GM23338 (cell line): ENCODE measurements at regions not wholly inside any gene's neighbourhood (a gene's known extent, or its start where the extent isn't known, plus 50 kb on each side); places are given as distances from the start of the nearest gene placed in this dataset.

Source experiments
- ATAC-seq: fragments of 200-7000 bp; cut with Tn5 transposase; 3 replicates; pipeline ENCODE4 v1.9.1; 2020
- DNase-seq: peaks from one replicate; pipeline ENCODE4 v3.0.0-alpha.2; 2015; ENCODE audit warnings: low spot score
- H2AFZ ChIP-seq: fragments of 200-600 bp; sonication (generic); 2 replicates; pipeline ENCODE4 v1.8.0; 2016; ENCODE audit warnings: antibody characterized with exemption, mild to moderate bottlenecking, moderate library complexity
- H3F3A ChIP-seq: fragments of 200-600 bp; sonication (generic); replicated peaks from 2 replicates; pipeline ENCODE4 v1.8.0; 2017; ENCODE audit warnings: antibody characterized with exemption, mixed run types, low read depth
- H3K27ac ChIP-seq: fragments of 200-600 bp; sonication (generic); 2 replicates; pipeline ENCODE4 v1.6.1; 2016; ENCODE audit warnings: low read depth
- H3K27me3 ChIP-seq: fragments of 200-600 bp; sonication (generic); 2 replicates; pipeline ENCODE4 v1.8.0; 2016; ENCODE audit warnings: mild to moderate bottlenecking, mixed run types, moderate library complexity; ENCODE audit not compliant: insufficient read depth
- H3K36me3 ChIP-seq: fragments of 200-600 bp; sonication (generic); 2 replicates; pipeline ENCODE4 v1.8.0; 2016; ENCODE audit warnings: mild to moderate bottlenecking; ENCODE audit not compliant: insufficient read depth
- H3K4me1 ChIP-seq: fragments of 200-600 bp; sonication (generic); 2 replicates; pipeline ENCODE4 v1.8.0; 2016; ENCODE audit warnings: mild to moderate bottlenecking, moderate library complexity; ENCODE audit not compliant: insufficient read depth
- H3K4me2 ChIP-seq: fragments of 200-600 bp; sonication (generic); 2 replicates; pipeline ENCODE4 v1.7.1; 2017; ENCODE audit warnings: mixed run types
- H3K4me3 ChIP-seq: fragments of 200-600 bp; sonication (generic); 2 replicates; pipeline ENCODE4 v1.6.1; 2016; ENCODE audit warnings: mixed run types
- H3K79me2 ChIP-seq: fragments of 200-600 bp; sonication (generic); replicated peaks from 2 replicates; pipeline ENCODE4 v1.8.0; 2017; ENCODE audit warnings: mild to moderate bottlenecking; ENCODE audit not compliant: insufficient read depth
- H3K9me2 ChIP-seq: fragments of 200-600 bp; sonication (generic); 2 replicates; pipeline ENCODE4 v1.8.0; 2017; ENCODE audit not compliant: insufficient read depth
- H4K20me1 ChIP-seq: fragments of 200-600 bp; sonication (generic); replicated peaks from 2 replicates; pipeline ENCODE4 v1.8.0; 2017; ENCODE audit warnings: mild to moderate bottlenecking; ENCODE audit not compliant: insufficient read depth
- H3K27ac Mint-ChIP-seq: 2 replicates; pipeline ENCODE4 v1.8.0; 2020; ENCODE audit warnings: inconsistent platforms, mild to moderate bottlenecking, moderate library complexity, mixed read lengths
- H3K27me3 Mint-ChIP-seq: 3 replicates; pipeline ENCODE4 v1.8.0; 2022; ENCODE audit warnings: low read depth, mild to moderate bottlenecking, moderate library complexity, mixed read lengths, inconsistent platforms; ENCODE audit not compliant: insufficient read depth, poor library complexity
- H3K36me3 Mint-ChIP-seq: 3 replicates; pipeline ENCODE4 v1.8.0; 2021; ENCODE audit warnings: low read depth, mild to moderate bottlenecking, inconsistent platforms, moderate library complexity, mixed read lengths
- H3K4me1 Mint-ChIP-seq: 3 replicates; pipeline ENCODE4 v1.8.0; 2020; ENCODE audit warnings: mild to moderate bottlenecking, inconsistent platforms, mixed read lengths
- H3K4me3 Mint-ChIP-seq: 3 replicates; pipeline ENCODE4 v1.8.0; 2021; ENCODE audit warnings: moderate library complexity, mild to moderate bottlenecking, inconsistent platforms, mixed read lengths
- H3K9me3 Mint-ChIP-seq: 3 replicates; pipeline ENCODE4 v1.8.0; 2020; ENCODE audit warnings: moderate library complexity, mild to moderate bottlenecking, inconsistent platforms, mixed read lengths
- CREB1 ChIP-seq: fragments of 250-450 bp; sonication (Bioruptor Pico); IDR thresholded peaks from 2 replicates; pipeline ENCODE4 v1.5.0; 2020; ENCODE audit warnings: low read depth, mild to moderate bottlenecking, moderate library complexity
- EZH2 ChIP-seq: fragments of 200-600 bp; sonication (generic); IDR thresholded peaks from one replicate; pipeline ENCODE4 v1.8.0; 2017; ENCODE audit warnings: antibody characterized with exemption, mild to moderate bottlenecking, low read depth; ENCODE audit not compliant: unreplicated experiment
- EZH2phosphoT487 ChIP-seq: fragments of 200-600 bp; sonication (generic); IDR thresholded peaks from one replicate; pipeline ENCODE4 v1.8.1; 2018; ENCODE audit warnings: antibody characterized with exemption; ENCODE audit not compliant: unreplicated experiment
- JUNB ChIP-seq: IDR thresholded peaks from one replicate; pipeline ENCODE4 v1.6.1; 2016; ENCODE audit warnings: antibody characterized with exemption; ENCODE audit not compliant: unreplicated experiment
- NANOG ChIP-seq: IDR thresholded peaks from 2 replicates; pipeline ENCODE4 v1.6.1; 2016; ENCODE audit warnings: antibody characterized with exemption, borderline replicate concordance
- POLR2AphosphoS5 ChIP-seq: IDR thresholded peaks from 2 replicates; pipeline ENCODE4 v1.6.1; 2016; ENCODE audit warnings: antibody characterized with exemption, low read depth
- STAT1 ChIP-seq: IDR thresholded peaks from one replicate; pipeline ENCODE4 v1.6.1; 2016; ENCODE audit warnings: antibody characterized with exemption; ENCODE audit not compliant: unreplicated experiment
- ZNF331 ChIP-seq: fragments of 250-450 bp; sonication (Bioruptor Pico); IDR thresholded peaks from 2 replicates; pipeline ENCODE4 v1.5.0; 2020; ENCODE audit warnings: low read depth, mild to moderate bottlenecking, moderate library complexity
- TF ChIP-seq, protein P1 (sequence below): IDR thresholded peaks from one replicate; pipeline ENCODE4 v1.6.1; 2018; ENCODE audit warnings: antibody characterized with exemption; ENCODE audit not compliant: unreplicated experiment
- TF ChIP-seq, protein P2 (sequence below): IDR thresholded peaks from 2 replicates; pipeline ENCODE4 v1.6.1; 2016; ENCODE audit warnings: antibody characterized with exemption
- TF ChIP-seq, protein P3 (sequence below), 2 experiments: fragments of 200-600 bp in 1 of 2; sonication (generic) in 1 of 2; conservative IDR thresholded peaks; 2 replicates each; pipeline versions ENCODE4 v1.5.1 to v1.6.1; 2016 to 2017; ENCODE audit warnings: antibody characterized with exemption in 2 of 2, low read depth in 2 of 2, mild to moderate bottlenecking in 2 of 2, moderate library complexity in 1 of 2

DNA sequence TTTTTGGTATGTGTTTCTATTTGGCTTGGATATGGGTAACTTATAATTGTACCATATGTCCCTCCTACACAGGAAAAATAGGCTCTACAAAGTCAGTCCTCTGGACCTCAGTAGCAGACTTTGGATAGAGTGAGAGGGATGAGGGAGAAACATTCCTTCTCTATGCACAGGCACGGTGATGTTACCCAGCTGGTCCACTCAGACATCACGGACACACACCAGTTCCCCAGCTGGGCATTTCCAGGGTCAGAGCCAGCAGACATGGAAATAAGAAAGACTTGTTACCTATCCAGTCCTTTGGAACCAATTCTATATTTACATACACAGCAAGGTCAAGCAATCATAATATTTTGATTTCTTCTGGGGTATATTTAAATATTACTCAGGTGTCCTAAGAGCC is 433.1 kb upstream of the KCNMB2 start (continued):
- TF ChIP-seq, protein P1, sequence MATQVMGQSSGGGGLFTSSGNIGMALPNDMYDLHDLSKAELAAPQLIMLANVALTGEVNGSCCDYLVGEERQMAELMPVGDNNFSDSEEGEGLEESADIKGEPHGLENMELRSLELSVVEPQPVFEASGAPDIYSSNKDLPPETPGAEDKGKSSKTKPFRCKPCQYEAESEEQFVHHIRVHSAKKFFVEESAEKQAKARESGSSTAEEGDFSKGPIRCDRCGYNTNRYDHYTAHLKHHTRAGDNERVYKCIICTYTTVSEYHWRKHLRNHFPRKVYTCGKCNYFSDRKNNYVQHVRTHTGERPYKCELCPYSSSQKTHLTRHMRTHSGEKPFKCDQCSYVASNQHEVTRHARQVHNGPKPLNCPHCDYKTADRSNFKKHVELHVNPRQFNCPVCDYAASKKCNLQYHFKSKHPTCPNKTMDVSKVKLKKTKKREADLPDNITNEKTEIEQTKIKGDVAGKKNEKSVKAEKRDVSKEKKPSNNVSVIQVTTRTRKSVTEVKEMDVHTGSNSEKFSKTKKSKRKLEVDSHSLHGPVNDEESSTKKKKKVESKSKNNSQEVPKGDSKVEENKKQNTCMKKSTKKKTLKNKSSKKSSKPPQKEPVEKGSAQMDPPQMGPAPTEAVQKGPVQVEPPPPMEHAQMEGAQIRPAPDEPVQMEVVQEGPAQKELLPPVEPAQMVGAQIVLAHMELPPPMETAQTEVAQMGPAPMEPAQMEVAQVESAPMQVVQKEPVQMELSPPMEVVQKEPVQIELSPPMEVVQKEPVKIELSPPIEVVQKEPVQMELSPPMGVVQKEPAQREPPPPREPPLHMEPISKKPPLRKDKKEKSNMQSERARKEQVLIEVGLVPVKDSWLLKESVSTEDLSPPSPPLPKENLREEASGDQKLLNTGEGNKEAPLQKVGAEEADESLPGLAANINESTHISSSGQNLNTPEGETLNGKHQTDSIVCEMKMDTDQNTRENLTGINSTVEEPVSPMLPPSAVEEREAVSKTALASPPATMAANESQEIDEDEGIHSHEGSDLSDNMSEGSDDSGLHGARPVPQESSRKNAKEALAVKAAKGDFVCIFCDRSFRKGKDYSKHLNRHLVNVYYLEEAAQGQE, result no peak
- no peak for TF ChIP-seq EZH2phosphoT487
- TF ChIP-seq, protein P2, sequence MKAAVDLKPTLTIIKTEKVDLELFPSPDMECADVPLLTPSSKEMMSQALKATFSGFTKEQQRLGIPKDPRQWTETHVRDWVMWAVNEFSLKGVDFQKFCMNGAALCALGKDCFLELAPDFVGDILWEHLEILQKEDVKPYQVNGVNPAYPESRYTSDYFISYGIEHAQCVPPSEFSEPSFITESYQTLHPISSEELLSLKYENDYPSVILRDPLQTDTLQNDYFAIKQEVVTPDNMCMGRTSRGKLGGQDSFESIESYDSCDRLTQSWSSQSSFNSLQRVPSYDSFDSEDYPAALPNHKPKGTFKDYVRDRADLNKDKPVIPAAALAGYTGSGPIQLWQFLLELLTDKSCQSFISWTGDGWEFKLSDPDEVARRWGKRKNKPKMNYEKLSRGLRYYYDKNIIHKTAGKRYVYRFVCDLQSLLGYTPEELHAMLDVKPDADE, result no peak
- TF ChIP-seq CREB1 (CRISPR knock-in tag), result no peak
- no peak for TF ChIP-seq ZNF331
- TF ChIP-seq, protein P3, sequence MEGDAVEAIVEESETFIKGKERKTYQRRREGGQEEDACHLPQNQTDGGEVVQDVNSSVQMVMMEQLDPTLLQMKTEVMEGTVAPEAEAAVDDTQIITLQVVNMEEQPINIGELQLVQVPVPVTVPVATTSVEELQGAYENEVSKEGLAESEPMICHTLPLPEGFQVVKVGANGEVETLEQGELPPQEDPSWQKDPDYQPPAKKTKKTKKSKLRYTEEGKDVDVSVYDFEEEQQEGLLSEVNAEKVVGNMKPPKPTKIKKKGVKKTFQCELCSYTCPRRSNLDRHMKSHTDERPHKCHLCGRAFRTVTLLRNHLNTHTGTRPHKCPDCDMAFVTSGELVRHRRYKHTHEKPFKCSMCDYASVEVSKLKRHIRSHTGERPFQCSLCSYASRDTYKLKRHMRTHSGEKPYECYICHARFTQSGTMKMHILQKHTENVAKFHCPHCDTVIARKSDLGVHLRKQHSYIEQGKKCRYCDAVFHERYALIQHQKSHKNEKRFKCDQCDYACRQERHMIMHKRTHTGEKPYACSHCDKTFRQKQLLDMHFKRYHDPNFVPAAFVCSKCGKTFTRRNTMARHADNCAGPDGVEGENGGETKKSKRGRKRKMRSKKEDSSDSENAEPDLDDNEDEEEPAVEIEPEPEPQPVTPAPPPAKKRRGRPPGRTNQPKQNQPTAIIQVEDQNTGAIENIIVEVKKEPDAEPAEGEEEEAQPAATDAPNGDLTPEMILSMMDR (conservative IDR thresholded peaks at IDR 0.05; ENCODE audit: low read depth in 2 of 2), result no peak
- no peak for TF ChIP-seq NANOG

DNA sequence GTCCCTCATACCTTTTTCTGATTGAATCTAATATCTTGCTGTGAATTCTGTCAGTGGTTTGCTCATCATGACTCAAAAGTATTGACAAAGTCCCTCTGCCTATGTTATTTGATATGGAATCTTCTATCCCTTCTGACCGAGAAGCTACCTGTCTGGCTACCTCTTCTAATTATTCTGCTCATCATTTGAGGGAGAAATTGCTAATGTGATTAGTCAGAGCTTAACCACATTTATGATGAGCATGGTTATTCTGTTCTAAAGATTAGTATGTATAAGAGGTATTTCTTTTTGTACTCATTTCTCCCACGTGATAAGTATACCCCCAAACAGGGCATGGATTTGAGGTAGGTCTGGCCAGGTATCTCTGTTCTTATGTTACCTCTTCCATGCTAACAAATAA is 428.4 kb upstream of the KCNMB2 start:
- H3K4me3 ChIP-seq, result no peak overlapping the region
- no peak overlapping the region for H3K27ac ChIP-seq
- no peak for DNase-seq
- no peaks in the 10 kb centered on the region for H3F3A ChIP-seq
- H4K20me1 ChIP-seq, result no peaks in the 10 kb centered on the region
- no peaks in the 10 kb centered on the region for H3K27me3 ChIP-seq
- TF ChIP-seq POLR2AphosphoS5, result no peak
- no peak for TF ChIP-seq EZH2
- no peak for TF ChIP-seq STAT1
- TF ChIP-seq, protein P2, result no peak
- no peak for TF ChIP-seq ZNF331
- TF ChIP-seq JUNB, result no peak
- Mint-ChIP-seq H3K4me3 (no peak overlapping the region), H3K9me3 (no peaks in the 10 kb centered on the region; the same call in 2 of the 3 replicates), H3K36me3 (no peaks in the 10 kb centered on the region), H3K27me3 (peaks cover 2% of the 10 kb centered on the region), H3K27ac (no peak overlapping the region), H3K4me1 (no peaks in the 10 kb centered on the region)
- H3K9me2 ChIP-seq, result no peaks in the 10 kb centered on the region
- H3K4me1 ChIP-seq, result no peaks in the 10 kb centered on the region
- no peak overlapping the region for H3K4me2 ChIP-seq
- no peak for ATAC-seq
- H2AFZ ChIP-seq, result no peak overlapping the region
- no peaks in the 10 kb centered on the region for H3K79me2 ChIP-seq
- no peaks in the 10 kb centered on the region for H3K36me3 ChIP-seq
